DOHH2 (cell line): ENCODE measurements at regions not wholly inside any gene's neighbourhood (a gene's known extent, or its start where the extent isn't known, plus 50 kb on each side); places are given as distances from the start of the nearest gene placed in this dataset.
A peak's percentile ranks its signal among the peaks of the same experiment; 100 is the strongest.

Source experiments
- H3F3A ChIP-seq: fragments of 200-600 bp; sonication (generic), shearing (Covaris generic); 2 replicates; pipeline ENCODE4 v1.6.0; 2016; ENCODE audit warnings: antibody characterized with exemption, mild to moderate bottlenecking; ENCODE audit not compliant: control insufficient read depth, insufficient read depth
- H3K27ac ChIP-seq: fragments of 200-600 bp; sonication (generic); 2 replicates; pipeline ENCODE4 v1.5.1; 2014; ENCODE audit warnings: low read depth, mild to moderate bottlenecking, low read length, moderate library complexity
- H3K27me3 ChIP-seq: fragments of 200-600 bp; sonication (generic); 2 replicates; pipeline ENCODE4 v1.6.1; 2014; ENCODE audit warnings: mild to moderate bottlenecking, low read length, mixed read lengths; ENCODE audit not compliant: control insufficient read depth
- H3K36me3 ChIP-seq: fragments of 200-600 bp; sonication (generic); 2 replicates; pipeline ENCODE4 v1.6.1; 2014; ENCODE audit warnings: mild to moderate bottlenecking, low read length, moderate library complexity, mixed read lengths; ENCODE audit not compliant: control insufficient read depth
- H3K4me1 ChIP-seq: fragments of 200-600 bp; sonication (generic); 2 replicates; pipeline ENCODE4 v1.6.1; 2014; ENCODE audit warnings: mild to moderate bottlenecking, low read length, mixed read lengths; ENCODE audit not compliant: control insufficient read depth
- H3K4me2 ChIP-seq: fragments of 200-600 bp; sonication (generic); 2 replicates; pipeline ENCODE4 v1.6.0; 2014; ENCODE audit warnings: mild to moderate bottlenecking, low read length, moderate library complexity
- H3K4me3 ChIP-seq: fragments of 200-600 bp; sonication (generic); 2 replicates; pipeline ENCODE4 v1.5.1; 2014; ENCODE audit warnings: mild to moderate bottlenecking, low read length, mixed read lengths
- H3K79me2 ChIP-seq: fragments of 200-600 bp; sonication (generic); 2 replicates; pipeline ENCODE4 v1.6.1; 2014; ENCODE audit warnings: mild to moderate bottlenecking, low read length, mixed read lengths; ENCODE audit not compliant: control insufficient read depth
- H3K9me2 ChIP-seq: fragments of 200-600 bp; sonication (generic); replicated peaks from 2 replicates; pipeline ENCODE4 v1.6.1; 2014; ENCODE audit warnings: mild to moderate bottlenecking, low read length, mixed read lengths; ENCODE audit not compliant: control insufficient read depth
- H3K9me3 ChIP-seq: fragments of 200-600 bp; sonication (generic); 2 replicates; pipeline ENCODE4 v1.6.1; 2014; ENCODE audit warnings: antibody characterized with exemption, low read length, mixed read lengths; ENCODE audit not compliant: control insufficient read depth, insufficient read depth
- H4K20me1 ChIP-seq: fragments of 200-600 bp; sonication (generic); 2 replicates; pipeline ENCODE4 v1.6.0; 2014; ENCODE audit warnings: low read depth, mild to moderate bottlenecking, antibody characterized with exemption, low read length, moderate library complexity; ENCODE audit not compliant: control insufficient read depth, insufficient read depth
- EZH2phosphoT487 ChIP-seq: fragments of 200-600 bp; sonication (generic); IDR thresholded peaks from 2 replicates; pipeline ENCODE4 v1.6.1; 2017; ENCODE audit warnings: borderline replicate concordance, mild to moderate bottlenecking, antibody characterized with exemption, low read length, moderate library complexity, mixed read lengths
- TF ChIP-seq, protein P1 (sequence below): fragments of 200-600 bp; sonication (generic); IDR thresholded peaks from one replicate; pipeline ENCODE4 v1.5.1; 2014; ENCODE audit warnings: antibody characterized with exemption, mild to moderate bottlenecking, low read depth, low read length; ENCODE audit not compliant: poor library complexity, severe bottlenecking

DNA sequence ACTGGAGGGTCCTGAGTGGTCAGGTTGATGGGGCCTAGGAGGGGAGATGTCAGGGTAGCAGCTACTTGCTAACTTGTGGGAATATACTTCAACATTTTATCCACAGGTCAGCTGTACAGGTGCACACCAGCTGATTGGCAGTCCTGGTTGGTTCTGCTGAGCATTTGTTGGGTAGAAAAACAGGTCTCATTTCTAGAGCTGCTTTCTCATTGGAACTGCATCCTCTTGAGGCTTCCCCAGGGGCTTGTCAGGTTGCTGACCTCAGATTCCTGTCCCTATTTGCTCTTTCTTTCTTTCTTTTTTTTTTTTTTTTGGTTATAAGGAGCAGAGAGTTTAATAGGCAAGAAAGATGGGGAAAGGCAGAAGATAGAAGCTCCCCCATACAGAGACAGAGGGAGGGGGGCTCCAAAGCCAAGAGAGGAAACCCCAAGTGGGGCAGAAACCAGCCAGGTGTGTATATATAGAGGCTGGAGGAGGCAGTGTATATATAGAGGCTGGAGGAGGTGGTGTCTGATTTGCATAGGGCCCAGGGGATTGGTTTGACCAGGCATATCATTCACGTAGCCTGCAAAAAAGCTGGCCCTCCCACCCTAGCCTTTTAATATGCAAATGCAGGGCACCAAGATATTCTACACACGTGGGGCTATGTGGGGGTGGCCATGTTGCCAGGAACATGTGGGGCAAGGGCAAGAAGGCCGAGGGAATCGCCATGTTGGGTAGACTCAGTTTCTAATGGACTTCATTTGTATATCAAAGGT lies 57.3 kb upstream of the STUM start:
- Histone ChIP-seq H3F3A (no peaks in the 10 kb centered on the region), H3K27ac (no peak overlapping the region), H3K36me3 (no peaks in the 10 kb centered on the region), H4K20me1 (no peaks in the 10 kb centered on the region), H3K79me2 (no peaks in the 10 kb centered on the region), H3K9me3 (no peaks in the 10 kb centered on the region), H3K4me3 (no peak overlapping the region), H3K4me2 (peak overlapping the region; percentile 10; the same call in 1 of the 2 replicates), H3K27me3 (no peaks in the 10 kb centered on the region), H3K4me1 (peaks cover 27% of the 10 kb centered on the region), H3K9me2 (no peaks in the 10 kb centered on the region)
- TF ChIP-seq EZH2phosphoT487 = no peak
- TF ChIP-seq, protein P1, sequence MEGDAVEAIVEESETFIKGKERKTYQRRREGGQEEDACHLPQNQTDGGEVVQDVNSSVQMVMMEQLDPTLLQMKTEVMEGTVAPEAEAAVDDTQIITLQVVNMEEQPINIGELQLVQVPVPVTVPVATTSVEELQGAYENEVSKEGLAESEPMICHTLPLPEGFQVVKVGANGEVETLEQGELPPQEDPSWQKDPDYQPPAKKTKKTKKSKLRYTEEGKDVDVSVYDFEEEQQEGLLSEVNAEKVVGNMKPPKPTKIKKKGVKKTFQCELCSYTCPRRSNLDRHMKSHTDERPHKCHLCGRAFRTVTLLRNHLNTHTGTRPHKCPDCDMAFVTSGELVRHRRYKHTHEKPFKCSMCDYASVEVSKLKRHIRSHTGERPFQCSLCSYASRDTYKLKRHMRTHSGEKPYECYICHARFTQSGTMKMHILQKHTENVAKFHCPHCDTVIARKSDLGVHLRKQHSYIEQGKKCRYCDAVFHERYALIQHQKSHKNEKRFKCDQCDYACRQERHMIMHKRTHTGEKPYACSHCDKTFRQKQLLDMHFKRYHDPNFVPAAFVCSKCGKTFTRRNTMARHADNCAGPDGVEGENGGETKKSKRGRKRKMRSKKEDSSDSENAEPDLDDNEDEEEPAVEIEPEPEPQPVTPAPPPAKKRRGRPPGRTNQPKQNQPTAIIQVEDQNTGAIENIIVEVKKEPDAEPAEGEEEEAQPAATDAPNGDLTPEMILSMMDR = no peak

DNA sequence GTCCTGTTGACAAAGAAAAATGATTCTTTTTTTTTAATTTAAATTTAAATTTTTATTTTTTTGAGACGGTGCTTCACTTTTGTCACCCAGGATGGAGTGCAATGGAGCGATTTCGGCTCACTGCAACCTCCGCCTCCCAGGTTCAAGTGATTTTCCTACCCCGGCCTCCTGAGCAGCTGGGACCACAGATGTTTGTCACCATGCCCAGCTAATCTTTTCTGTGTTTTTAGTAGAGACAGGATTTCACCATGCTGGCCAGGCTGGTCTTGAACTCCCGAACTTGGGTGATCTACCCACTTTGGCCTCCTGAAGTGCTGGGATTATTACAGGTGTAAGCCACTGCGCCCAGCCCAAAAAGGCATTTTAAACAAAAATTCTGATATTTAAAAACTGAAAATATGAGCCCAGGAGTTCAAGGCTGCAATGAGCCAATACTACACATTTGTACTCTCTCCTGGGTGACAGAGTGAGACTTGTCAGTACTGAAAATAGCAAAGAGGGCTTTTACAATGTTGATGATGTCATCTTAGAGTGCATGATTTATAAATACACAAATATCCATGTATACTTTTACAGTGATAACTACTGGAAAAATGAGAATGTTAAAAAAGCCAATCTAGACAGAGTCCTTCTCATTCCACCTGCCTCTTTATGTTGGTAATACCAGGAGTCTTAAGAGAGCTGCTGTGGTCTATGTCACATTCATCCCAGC lies 56.0 kb upstream of the STUM start:
- Histone ChIP-seq H3K27me3 (no peaks in the 10 kb centered on the region), H4K20me1 (no peaks in the 10 kb centered on the region), H3K4me1 (peaks cover 20% of the 10 kb centered on the region), H3K4me2 (no peak overlapping the region), H3K27ac (no peak overlapping the region), H3K9me2 (no peaks in the 10 kb centered on the region), H3K36me3 (no peaks in the 10 kb centered on the region), H3K79me2 (no peaks in the 10 kb centered on the region), H3F3A (no peaks in the 10 kb centered on the region), H3K4me3 (no peak overlapping the region), H3K9me3 (no peaks in the 10 kb centered on the region)
- no peak for TF ChIP-seq EZH2phosphoT487
- TF ChIP-seq, protein P1 = no peak

DNA sequence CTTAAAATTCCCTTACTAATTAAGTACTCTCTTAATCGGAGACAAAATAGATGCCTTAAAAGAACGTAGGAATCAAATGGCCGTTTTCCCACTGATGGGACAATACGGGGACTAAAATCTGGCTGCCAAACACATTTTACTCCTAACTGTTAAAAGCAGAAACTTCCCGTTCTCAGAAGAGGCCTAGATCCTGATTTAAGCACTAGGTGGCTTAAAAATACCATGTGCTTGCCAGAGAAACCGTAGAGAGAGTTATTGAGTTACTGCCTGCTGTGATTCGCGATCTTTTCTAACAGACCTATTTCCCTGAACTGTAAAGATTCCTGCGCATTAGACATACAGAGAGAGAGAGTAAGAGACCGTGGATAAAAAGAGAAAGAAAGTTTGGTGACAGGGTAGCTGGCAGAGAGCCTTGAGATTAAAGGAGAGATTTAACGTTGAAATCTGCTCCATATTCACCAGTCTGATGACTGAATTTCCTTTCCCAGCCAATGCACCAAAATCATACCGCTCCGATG lies 54.4 kb upstream of the STUM start:
- Histone ChIP-seq H3K27me3 (no peaks in the 10 kb centered on the region), H3K4me2 (no peak overlapping the region), H4K20me1 (no peaks in the 10 kb centered on the region), H3K27ac (no peak overlapping the region), H3K4me3 (no peak overlapping the region), H3K79me2 (no peaks in the 10 kb centered on the region), H3K9me3 (no peaks in the 10 kb centered on the region), H3F3A (no peaks in the 10 kb centered on the region), H3K9me2 (no peaks in the 10 kb centered on the region), H3K36me3 (no peaks in the 10 kb centered on the region), H3K4me1 (peaks cover 20% of the 10 kb centered on the region)
- TF ChIP-seq EZH2phosphoT487 = no peak
- TF ChIP-seq, protein P1 = no peak
